ENCODE measurements at regions not wholly inside any gene's neighbourhood (a gene's known extent, or its start where the extent isn't known, plus 50 kb on each side); places are given as distances from the start of the nearest gene placed in this dataset.

DNA sequence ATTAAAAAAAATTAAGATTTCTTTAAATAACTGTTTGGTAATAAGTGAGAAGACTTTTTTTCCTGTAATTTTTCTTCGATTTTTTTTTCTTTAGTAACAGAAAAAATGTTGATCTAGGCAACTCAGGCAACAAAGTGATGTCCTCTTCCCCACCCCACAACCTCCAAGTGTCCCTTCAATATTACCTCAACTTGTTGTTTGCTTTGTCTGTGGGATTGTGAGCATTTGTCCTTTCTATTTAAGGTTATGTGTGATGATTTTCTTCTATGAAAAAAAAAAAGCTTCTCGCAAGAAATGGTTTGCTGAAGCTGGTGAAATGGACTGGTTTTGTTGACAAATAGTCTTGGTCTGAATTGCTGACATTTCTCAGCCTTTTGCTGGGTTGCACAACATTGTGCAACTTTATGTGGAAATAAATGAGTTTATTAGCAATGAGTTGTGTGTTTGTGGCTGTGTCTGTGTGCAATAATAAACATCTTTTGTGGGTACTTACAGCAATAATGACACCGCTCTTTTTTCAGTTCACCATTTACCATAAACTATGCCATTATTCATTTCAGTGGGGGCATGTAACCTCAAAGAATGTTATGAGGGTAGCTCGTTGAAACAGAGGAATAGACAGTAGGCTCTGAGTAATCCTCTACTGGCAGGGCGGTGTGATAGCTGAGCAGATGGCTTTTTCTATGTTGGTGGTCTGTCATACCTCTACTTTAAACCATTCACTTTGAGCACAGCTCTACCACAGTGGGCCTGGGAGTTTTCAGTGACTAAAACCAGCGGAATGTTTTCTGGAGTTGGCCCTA lies 218.4 kb downstream of the HLX start:
- no peak for TF ChIP-seq FOXJ3 (CRISPR knock-in tag; IDR thresholded peaks at IDR 0.05)
- peak in 1 of 2 experiments; percentile 75; a peak in 1 of 4 replicates for TF ChIP-seq EP300 (IDR thresholded peaks at IDR 0.05; ENCODE audit: borderline replicate concordance in 1 of 2, low read depth in 1 of 2, low read length in 1 of 2)
- TF ChIP-seq MXI1 (IDR thresholded peaks at IDR 0.05; ENCODE audit: low read depth, low read length) = no peak
- TF ChIP-seq, protein P1, sequence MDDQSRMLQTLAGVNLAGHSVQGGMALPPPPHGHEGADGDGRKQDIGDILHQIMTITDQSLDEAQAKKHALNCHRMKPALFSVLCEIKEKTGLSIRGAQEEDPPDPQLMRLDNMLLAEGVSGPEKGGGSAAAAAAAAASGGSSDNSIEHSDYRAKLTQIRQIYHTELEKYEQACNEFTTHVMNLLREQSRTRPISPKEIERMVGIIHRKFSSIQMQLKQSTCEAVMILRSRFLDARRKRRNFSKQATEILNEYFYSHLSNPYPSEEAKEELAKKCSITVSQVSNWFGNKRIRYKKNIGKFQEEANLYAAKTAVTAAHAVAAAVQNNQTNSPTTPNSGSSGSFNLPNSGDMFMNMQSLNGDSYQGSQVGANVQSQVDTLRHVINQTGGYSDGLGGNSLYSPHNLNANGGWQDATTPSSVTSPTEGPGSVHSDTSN (IDR thresholded peaks at IDR 0.05) = peak; percentile 61
- TF ChIP-seq, protein P2, sequence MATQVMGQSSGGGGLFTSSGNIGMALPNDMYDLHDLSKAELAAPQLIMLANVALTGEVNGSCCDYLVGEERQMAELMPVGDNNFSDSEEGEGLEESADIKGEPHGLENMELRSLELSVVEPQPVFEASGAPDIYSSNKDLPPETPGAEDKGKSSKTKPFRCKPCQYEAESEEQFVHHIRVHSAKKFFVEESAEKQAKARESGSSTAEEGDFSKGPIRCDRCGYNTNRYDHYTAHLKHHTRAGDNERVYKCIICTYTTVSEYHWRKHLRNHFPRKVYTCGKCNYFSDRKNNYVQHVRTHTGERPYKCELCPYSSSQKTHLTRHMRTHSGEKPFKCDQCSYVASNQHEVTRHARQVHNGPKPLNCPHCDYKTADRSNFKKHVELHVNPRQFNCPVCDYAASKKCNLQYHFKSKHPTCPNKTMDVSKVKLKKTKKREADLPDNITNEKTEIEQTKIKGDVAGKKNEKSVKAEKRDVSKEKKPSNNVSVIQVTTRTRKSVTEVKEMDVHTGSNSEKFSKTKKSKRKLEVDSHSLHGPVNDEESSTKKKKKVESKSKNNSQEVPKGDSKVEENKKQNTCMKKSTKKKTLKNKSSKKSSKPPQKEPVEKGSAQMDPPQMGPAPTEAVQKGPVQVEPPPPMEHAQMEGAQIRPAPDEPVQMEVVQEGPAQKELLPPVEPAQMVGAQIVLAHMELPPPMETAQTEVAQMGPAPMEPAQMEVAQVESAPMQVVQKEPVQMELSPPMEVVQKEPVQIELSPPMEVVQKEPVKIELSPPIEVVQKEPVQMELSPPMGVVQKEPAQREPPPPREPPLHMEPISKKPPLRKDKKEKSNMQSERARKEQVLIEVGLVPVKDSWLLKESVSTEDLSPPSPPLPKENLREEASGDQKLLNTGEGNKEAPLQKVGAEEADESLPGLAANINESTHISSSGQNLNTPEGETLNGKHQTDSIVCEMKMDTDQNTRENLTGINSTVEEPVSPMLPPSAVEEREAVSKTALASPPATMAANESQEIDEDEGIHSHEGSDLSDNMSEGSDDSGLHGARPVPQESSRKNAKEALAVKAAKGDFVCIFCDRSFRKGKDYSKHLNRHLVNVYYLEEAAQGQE (IDR thresholded peaks at IDR 0.05; ENCODE audit: low read depth, low read length) = no peak
- TF ChIP-seq, protein P3, sequence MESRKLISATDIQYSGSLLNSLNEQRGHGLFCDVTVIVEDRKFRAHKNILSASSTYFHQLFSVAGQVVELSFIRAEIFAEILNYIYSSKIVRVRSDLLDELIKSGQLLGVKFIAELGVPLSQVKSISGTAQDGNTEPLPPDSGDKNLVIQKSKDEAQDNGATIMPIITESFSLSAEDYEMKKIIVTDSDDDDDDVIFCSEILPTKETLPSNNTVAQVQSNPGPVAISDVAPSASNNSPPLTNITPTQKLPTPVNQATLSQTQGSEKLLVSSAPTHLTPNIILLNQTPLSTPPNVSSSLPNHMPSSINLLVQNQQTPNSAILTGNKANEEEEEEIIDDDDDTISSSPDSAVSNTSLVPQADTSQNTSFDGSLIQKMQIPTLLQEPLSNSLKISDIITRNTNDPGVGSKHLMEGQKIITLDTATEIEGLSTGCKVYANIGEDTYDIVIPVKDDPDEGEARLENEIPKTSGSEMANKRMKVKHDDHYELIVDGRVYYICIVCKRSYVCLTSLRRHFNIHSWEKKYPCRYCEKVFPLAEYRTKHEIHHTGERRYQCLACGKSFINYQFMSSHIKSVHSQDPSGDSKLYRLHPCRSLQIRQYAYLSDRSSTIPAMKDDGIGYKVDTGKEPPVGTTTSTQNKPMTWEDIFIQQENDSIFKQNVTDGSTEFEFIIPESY (IDR thresholded peaks at IDR 0.05; ENCODE audit: borderline replicate concordance, low read depth) = 0 out of 2 replicates have a peak, but pooled peaks have one; percentile 24
- TF ChIP-seq FOSL2 (IDR thresholded peaks at IDR 0.05; ENCODE audit: borderline replicate concordance, low read depth) = peak; percentile 56; the same call in 1 of the 2 replicates
- no peak for TF ChIP-seq MEF2A (IDR thresholded peaks at IDR 0.05; ENCODE audit: borderline replicate concordance, low read depth)
- peak; percentile 52 for TF ChIP-seq JUND (IDR thresholded peaks at IDR 0.05)
- TF ChIP-seq TCF12 (IDR thresholded peaks at IDR 0.05) = peak; percentile 83
- no peak for TF ChIP-seq GABPA (IDR thresholded peaks at IDR 0.05; ENCODE audit: low read depth)
- TF ChIP-seq TEAD4 (IDR thresholded peaks at IDR 0.05; ENCODE audit: borderline replicate concordance, insufficient read depth) = 0 out of 2 replicates have a peak, but pooled peaks have one; percentile 11
- peak; percentile 28; the same call in 1 of the 2 replicates for TF ChIP-seq NFIC (IDR thresholded peaks at IDR 0.05; ENCODE audit: borderline replicate concordance)
- no peaks in the 10 kb centered on the region for H4K20me1 ChIP-seq (ENCODE audit: insufficient read depth)
- H3K9me2 ChIP-seq = no peaks in the 10 kb centered on the region
- 0 out of 2 replicates have a peak overlapping the region, but pooled peaks have one; percentile 3 for H2AFZ ChIP-seq (ENCODE audit: low read depth)
- no peaks in the 10 kb centered on the region for H3K27me3 ChIP-seq (ENCODE audit: insufficient read depth)
- H3K9me3 ChIP-seq = no peaks in the 10 kb centered on the region
- H3K27ac ChIP-seq (ENCODE audit: low read depth in 2 of 2, low read length in 1 of 2) = peak overlapping the region in 1 of 2 experiments; percentile 53; a peak in 2 of 4 replicates
- no peaks in the 10 kb centered on the region for H3K79me2 ChIP-seq (ENCODE audit: insufficient read depth)
- POLR2A ChIA-PET = no interaction called here
- H3F3A ChIP-seq (replicated peaks; ENCODE audit: insufficient read depth) = peaks cover 33% of the 10 kb centered on the region
- no peak overlapping the region for H3K4me3 ChIP-seq (ENCODE audit: low read depth in 2 of 2, low read length in 1 of 2)
- no peaks in the 10 kb centered on the region for H3K36me3 ChIP-seq (replicated peaks in 1 of 2; ENCODE audit: control insufficient read depth in 1 of 2, insufficient read depth in 2 of 2, low read length in 1 of 2)
- no peak overlapping the region for H3K9ac ChIP-seq
- WGBS (ENCODE audit: low lambda C conversion rate) = 66% methylated on average over 6 of the region's 6 CpGs
- CTCF ChIA-PET = no interaction called here
- DNase-seq = no peak
- H3K4me2 ChIP-seq = no peak overlapping the region
- peaks cover 21 to 38% of the 10 kb centered on the region in 2 experiments for H3K4me1 ChIP-seq (ENCODE audit: control insufficient read depth in 1 of 2, insufficient read depth in 2 of 2, low read depth in 1 of 2, low read length in 1 of 2)
